IPS DF 6.9 (cell line): ENCODE measurements at regions not wholly inside any gene's neighbourhood (a gene's known extent, or its start where the extent isn't known, plus 50 kb on each side); places are given as distances from the start of the nearest gene placed in this dataset.
"Not testable (repeated sequence)": the region's sequence is repeated elsewhere in the genome, so short reads cannot be mapped to it uniquely, and the experiment has no call there.

Source experiments
- DNase-seq: peaks from one replicate; pipeline ENCODE4 v3.0.0-alpha.2; 2013; ENCODE audit warnings: low read depth, low spot score
- H3K27ac ChIP-seq: one replicate; pipeline ENCODE4 v1.5.1; 2013; ENCODE audit warnings: low read length, control low read depth
- H3K27me3 ChIP-seq: 2 replicates; pipeline ENCODE4 v1.6.1; 2013; ENCODE audit warnings: mild to moderate bottlenecking, low read length; ENCODE audit not compliant: control insufficient read depth, insufficient read depth
- H3K36me3 ChIP-seq: 2 replicates; pipeline ENCODE4 v1.6.1; 2013; ENCODE audit warnings: low read length; ENCODE audit not compliant: control insufficient read depth, insufficient read depth
- H3K4me1 ChIP-seq: 2 replicates; pipeline ENCODE4 v1.6.1; 2013; ENCODE audit warnings: low read length; ENCODE audit not compliant: control insufficient read depth, insufficient read depth
- H3K4me3 ChIP-seq: 2 replicates; pipeline ENCODE4 v1.5.1; 2013; ENCODE audit warnings: mild to moderate bottlenecking, low read length
- H3K9me3 ChIP-seq: 2 replicates; pipeline ENCODE4 v1.6.1; 2013; ENCODE audit warnings: low read length, inconsistent platforms; ENCODE audit not compliant: control insufficient read depth, insufficient read depth
- WGBS: extraction: QIAGEN DNeasy Blood & Tissue Kit; methylation state at CpG from one replicate; pipeline ENCODE4 v1.1.7; 2013; ENCODE audit warnings: mixed read lengths, missing lambda C conversion rate; ENCODE audit not compliant: insufficient read length, insufficient coverage; 5-methylcytosine and 5-hydroxymethylcytosine counted together

GRCh38 chr18:59038295-59039039, 101.2 kb upstream of the SEC11C start:
- H3K36me3 ChIP-seq = no peaks in the 10 kb centered on the region
- no peak overlapping the region for H3K4me3 ChIP-seq
- no peak for DNase-seq
- no peaks in the 10 kb centered on the region for H3K9me3 ChIP-seq
- no CpG with 5 or more reads among the region's 8 CpGs for WGBS
- H3K27me3 ChIP-seq = no peaks in the 10 kb centered on the region
- no peak overlapping the region for H3K27ac ChIP-seq
- no peaks in the 10 kb centered on the region for H3K4me1 ChIP-seq

- H3K4me3 ChIP-seq, H3K9me3 ChIP-seq, H3K4me1 ChIP-seq, DNase-seq, H3K36me3 ChIP-seq, H3K27me3 ChIP-seq, H3K27ac ChIP-seq: not testable (repeated sequence)
- WGBS = no CpG with 5 or more reads among the region's 1 CpG
Observed at GRCh38 chr18:59039040-59039320, 100.7 kb upstream of the SEC11C start.

GRCh38 chr18:59039449-59039848, 100.2 kb upstream of the SEC11C start:
- H3K36me3 ChIP-seq = no peaks in the 10 kb centered on the region
- H3K4me1 ChIP-seq = no peaks in the 10 kb centered on the region
- WGBS = no CpG with 5 or more reads among the region's 6 CpGs

GRCh38 chr18:59040770-59041148, 98.9 kb upstream of the SEC11C start:
- WGBS = no CpG with 5 or more reads among the region's 8 CpGs
- Histone ChIP-seq H3K27ac (no peak overlapping the region), H3K36me3 (no peaks in the 10 kb centered on the region), H3K27me3 (no peaks in the 10 kb centered on the region), H3K4me3 (no peak overlapping the region), H3K9me3 (no peaks in the 10 kb centered on the region), H3K4me1 (no peaks in the 10 kb centered on the region)
- DNase-seq = no peak

More at GRCh38 chr18:59039449-59039848, 100.2 kb upstream of the SEC11C start:
- Histone ChIP-seq H3K9me3 (no peaks in the 10 kb centered on the region), H3K27ac (no peak overlapping the region), H3K27me3 (no peaks in the 10 kb centered on the region), H3K4me3 (no peak overlapping the region)
- DNase-seq = no peak

- H3K36me3 ChIP-seq = no peaks in the 10 kb centered on the region
- no peaks in the 10 kb centered on the region for H3K27me3 ChIP-seq
- no peak for DNase-seq
- no peaks in the 10 kb centered on the region for H3K9me3 ChIP-seq
- H3K4me1 ChIP-seq = no peaks in the 10 kb centered on the region
- no peak overlapping the region for H3K4me3 ChIP-seq
- H3K27ac ChIP-seq = no peak overlapping the region
- no CpG with 5 or more reads among the region's 6 CpGs for WGBS
Observed at GRCh38 chr18:59041296-59041695, 98.4 kb upstream of the SEC11C start.

GRCh38 chr18:59041819-59042815, 97.6 kb upstream of the SEC11C start:
- no peaks in the 10 kb centered on the region for H3K9me3 ChIP-seq
- no CpG with 5 or more reads among the region's 10 CpGs for WGBS

GRCh38 chr18:59044855-59045254, 94.8 kb upstream of the SEC11C start:
- Histone ChIP-seq H3K4me3 (no peak overlapping the region), H3K27me3 (no peaks in the 10 kb centered on the region), H3K9me3 (no peaks in the 10 kb centered on the region), H3K27ac (no peak overlapping the region), H3K36me3 (no peaks in the 10 kb centered on the region), H3K4me1 (0 out of 2 replicates have a peak, but pooled peaks cover 3% of the 10 kb centered on the region)
- no peak for DNase-seq
- no CpG with 5 or more reads among the region's 6 CpGs for WGBS

More at GRCh38 chr18:59041819-59042815, 97.6 kb upstream of the SEC11C start:
- Histone ChIP-seq H3K36me3 (no peaks in the 10 kb centered on the region), H3K27ac (no peak overlapping the region), H3K4me3 (no peak overlapping the region), H3K27me3 (no peaks in the 10 kb centered on the region), H3K4me1 (no peaks in the 10 kb centered on the region)
- DNase-seq = no peak

- Histone ChIP-seq H3K27me3 (no peaks in the 10 kb centered on the region), H3K4me1 (0 out of 2 replicates have a peak, but pooled peaks cover 5% of the 10 kb centered on the region), H3K36me3 (no peaks in the 10 kb centered on the region), H3K27ac (no peak overlapping the region), H3K9me3 (no peaks in the 10 kb centered on the region), H3K4me3 (no peak overlapping the region)
- no CpG with 5 or more reads among the region's 2 CpGs for WGBS
- DNase-seq = no peak
Observed at GRCh38 chr18:59047321-59048047, 92.2 kb upstream of the SEC11C start.

- DNase-seq = no peak
- no peak overlapping the region for H3K27ac ChIP-seq
- no peaks in the 10 kb centered on the region for H3K36me3 ChIP-seq
- no CpG with 5 or more reads among the region's 9 CpGs for WGBS
- no peak overlapping the region for H3K4me3 ChIP-seq
- H3K4me1 ChIP-seq = 0 out of 2 replicates have a peak, but pooled peaks cover 5% of the 10 kb centered on the region
- no peaks in the 10 kb centered on the region for H3K27me3 ChIP-seq
- H3K9me3 ChIP-seq = no peaks in the 10 kb centered on the region
Observed at GRCh38 chr18:59048048-59048363, 91.7 kb upstream of the SEC11C start.

- DNase-seq = no peak
- Histone ChIP-seq H3K4me1 (0 out of 2 replicates have a peak, but pooled peaks cover 5% of the 10 kb centered on the region), H3K36me3 (no peaks in the 10 kb centered on the region), H3K9me3 (no peaks in the 10 kb centered on the region), H3K4me3 (no peak overlapping the region), H3K27ac (no peak overlapping the region), H3K27me3 (no peaks in the 10 kb centered on the region)
- no CpG with 5 or more reads among the region's 7 CpGs for WGBS
Observed at GRCh38 chr18:59048378-59048777, 91.3 kb upstream of the SEC11C start.
